MG63 (cell line): ENCODE measurements at regions not wholly inside any gene's neighbourhood (a gene's known extent, or its start where the extent isn't known, plus 50 kb on each side); places are given as distances from the start of the nearest gene placed in this dataset.
A peak's percentile ranks its signal among the peaks of the same experiment; 100 is the strongest.

ENCODE experiments used
- DNase-seq: peaks from one replicate; pipeline ENCODE4 v3.0.0-alpha.2; 2020
- H3K27me3 ChIP-seq: fragments of 250-450 bp; sonication (Bioruptor Pico); 2 replicates; pipeline ENCODE4 v1.5.1; 2020; ENCODE audit warnings: mild to moderate bottlenecking, moderate library complexity
- H3K36me3 ChIP-seq: fragments of 250-450 bp; sonication (Bioruptor Pico); 2 replicates; pipeline ENCODE4 v1.5.1; 2020; ENCODE audit warnings: mild to moderate bottlenecking, moderate library complexity
- H3K4me3 ChIP-seq: fragments of 250-450 bp; sonication (Bioruptor Pico); 2 replicates; pipeline ENCODE4 v1.5.1; 2020; ENCODE audit warnings: mild to moderate bottlenecking, moderate library complexity
- H3K9me3 ChIP-seq: fragments of 250-450 bp; sonication (Bioruptor Pico); 2 replicates; pipeline ENCODE4 v1.5.1; 2020; ENCODE audit warnings: mild to moderate bottlenecking, moderate library complexity

DNA sequence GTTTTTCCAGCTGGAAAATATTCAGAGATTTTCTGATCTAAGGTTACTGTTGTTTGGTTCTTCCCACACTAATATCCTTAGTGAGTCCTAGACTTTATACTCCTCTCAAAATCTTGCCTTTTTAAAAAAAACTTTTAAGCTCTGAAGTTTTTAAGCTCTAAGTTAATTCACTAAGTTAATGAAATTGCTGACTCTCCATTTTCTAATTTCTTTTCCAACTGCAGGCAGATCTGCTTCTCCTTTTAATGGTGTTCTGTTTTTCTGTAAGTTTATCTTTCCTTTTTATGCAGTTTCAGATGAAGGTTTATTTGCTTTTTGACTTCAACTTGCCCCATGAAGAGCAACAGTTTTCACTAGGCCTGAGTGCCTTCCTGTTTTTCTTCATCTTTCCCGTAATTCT, 125.8 kb upstream of the ARHGAP42 start:
- Histone ChIP-seq H3K36me3 (no peaks in the 10 kb centered on the region), H3K4me3 (no peak overlapping the region), H3K9me3 (no peaks in the 10 kb centered on the region), H3K27me3 (no peaks in the 10 kb centered on the region)
- no peak for DNase-seq

DNA sequence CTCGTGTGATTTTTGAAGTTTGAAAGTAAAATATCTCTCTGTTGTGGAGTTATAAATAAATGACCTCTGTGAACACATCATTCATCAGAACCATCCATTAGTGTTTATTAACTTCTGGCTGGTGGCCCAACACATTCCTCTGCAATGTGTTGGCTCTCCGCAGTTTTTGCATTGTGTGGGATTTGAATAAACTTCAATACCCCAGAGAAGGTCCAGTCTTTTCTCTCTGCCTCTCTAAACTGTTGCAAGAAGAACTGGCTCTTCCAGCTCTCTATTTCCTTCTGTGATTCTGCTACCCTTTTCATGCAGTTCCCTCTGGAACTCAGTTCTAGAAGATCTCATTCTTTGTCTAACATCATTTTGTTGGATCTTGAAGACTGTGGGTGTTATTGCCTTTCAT, 125.0 kb upstream of the ARHGAP42 start:
- H3K36me3 ChIP-seq, result no peaks in the 10 kb centered on the region
- peak; percentile 69 for DNase-seq
- no peaks in the 10 kb centered on the region for H3K27me3 ChIP-seq
- no peak overlapping the region for H3K4me3 ChIP-seq
- H3K9me3 ChIP-seq, result no peaks in the 10 kb centered on the region

DNA sequence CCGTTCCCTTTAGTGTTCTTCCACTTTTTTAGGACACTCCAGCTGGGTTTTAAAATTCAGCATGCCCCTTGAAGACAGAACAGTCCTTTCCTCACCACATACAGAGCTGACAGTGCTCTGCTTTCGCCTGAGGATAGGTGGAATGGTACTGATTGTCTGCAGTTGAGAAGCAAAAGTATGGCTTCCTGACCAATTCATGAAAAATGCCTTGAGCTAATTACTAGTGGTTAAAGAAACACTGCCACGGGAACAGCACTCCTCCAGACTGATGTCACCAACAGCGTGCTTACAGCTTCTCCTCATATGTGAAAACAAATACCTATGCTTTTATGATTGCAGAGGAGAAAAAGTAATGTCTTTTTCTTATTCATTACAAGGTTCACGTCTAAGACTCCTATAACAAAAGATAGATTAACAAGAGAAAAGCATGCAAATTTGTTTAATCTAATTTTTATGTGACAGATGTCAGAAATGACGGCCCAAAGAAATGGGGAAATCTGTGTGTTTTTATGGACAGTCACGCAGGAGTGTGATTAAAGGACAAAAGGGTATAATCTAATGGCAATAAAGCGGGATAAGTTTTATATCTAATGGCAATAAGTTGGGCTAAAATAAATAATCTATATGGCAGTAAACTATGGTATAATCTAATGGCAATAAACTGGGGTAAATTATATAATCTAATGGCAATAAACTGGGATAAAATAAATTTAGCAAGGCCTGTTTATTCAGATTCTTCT, 123.4 kb upstream of the ARHGAP42 start:
- no peaks in the 10 kb centered on the region for H3K36me3 ChIP-seq
- no peak for DNase-seq
- H3K27me3 ChIP-seq, result no peaks in the 10 kb centered on the region
- H3K4me3 ChIP-seq, result no peak overlapping the region
- H3K9me3 ChIP-seq, result no peaks in the 10 kb centered on the region

DNA sequence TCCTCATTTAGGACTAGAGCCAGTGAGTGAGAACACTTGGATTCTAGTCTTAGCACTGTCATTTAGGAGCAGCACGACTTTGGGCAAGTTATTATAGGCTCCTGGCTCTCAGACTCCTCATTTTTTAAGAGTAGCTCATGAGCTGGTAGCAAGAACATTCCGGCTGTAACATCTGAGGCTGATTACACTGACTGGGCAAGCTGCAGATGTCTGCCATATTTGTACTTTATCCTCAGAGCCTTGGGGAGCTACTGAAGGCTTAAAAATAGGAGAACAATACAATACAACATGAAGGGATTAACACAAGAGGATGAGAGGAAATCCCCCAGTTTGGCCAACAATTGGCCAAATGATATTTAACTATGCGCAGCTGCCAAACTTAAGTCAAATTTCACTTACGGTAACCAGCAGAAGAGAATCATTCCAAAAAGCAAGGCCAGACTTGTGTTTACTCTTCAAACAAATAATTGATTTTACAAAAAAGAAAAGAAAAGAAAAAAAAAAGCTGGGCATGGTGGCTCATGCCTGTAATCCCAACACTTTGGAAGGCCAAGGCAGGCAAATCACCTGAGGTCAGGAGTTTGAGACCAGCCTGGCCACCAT, 113.1 kb upstream of the ARHGAP42 start:
- Histone ChIP-seq H3K4me3 (no peak overlapping the region), H3K27me3 (no peaks in the 10 kb centered on the region), H3K9me3 (no peaks in the 10 kb centered on the region), H3K36me3 (no peaks in the 10 kb centered on the region)
- no peak for DNase-seq

DNA sequence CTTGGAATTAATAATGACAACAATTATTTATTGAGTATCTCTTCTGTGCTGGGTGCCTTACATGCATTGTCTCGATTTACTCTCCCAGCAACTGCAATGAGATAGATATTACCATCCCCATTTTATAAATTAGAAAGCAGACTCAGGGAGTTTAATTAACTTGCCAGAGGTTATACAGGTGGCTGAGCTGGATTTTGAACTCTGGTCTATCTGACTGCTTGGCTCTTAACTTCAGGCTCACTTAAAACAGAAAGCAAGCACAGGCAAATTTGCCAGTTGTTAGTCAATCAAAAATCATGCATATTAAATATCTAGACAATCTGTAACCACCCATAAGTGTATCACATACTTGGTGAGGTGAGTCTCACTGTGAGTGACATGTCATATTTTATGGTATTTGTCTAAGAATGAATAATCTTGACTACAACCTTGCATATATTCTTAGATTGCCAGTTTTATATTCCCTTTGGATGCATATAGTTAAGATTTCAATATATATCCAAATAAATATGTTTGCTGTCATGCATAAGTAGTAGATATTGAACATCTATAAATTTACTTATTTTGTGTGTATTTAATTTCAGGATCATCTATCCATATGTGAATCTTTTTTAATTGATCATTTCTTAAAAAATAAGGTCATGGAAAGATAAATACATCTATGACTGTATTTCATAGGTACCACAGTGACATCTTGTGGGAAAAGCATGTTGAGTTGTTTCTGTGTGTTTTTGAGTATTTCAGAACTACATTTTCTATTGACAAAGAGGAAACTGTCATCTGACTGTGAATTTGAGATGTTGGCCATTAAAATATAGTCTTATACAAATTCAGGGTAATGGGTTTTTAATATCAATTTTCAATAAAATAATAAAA, 112.0 kb upstream of the ARHGAP42 start:
- DNase-seq, result no peak
- Histone ChIP-seq H3K36me3 (no peaks in the 10 kb centered on the region), H3K4me3 (no peak overlapping the region), H3K9me3 (no peaks in the 10 kb centered on the region), H3K27me3 (no peaks in the 10 kb centered on the region)

DNA sequence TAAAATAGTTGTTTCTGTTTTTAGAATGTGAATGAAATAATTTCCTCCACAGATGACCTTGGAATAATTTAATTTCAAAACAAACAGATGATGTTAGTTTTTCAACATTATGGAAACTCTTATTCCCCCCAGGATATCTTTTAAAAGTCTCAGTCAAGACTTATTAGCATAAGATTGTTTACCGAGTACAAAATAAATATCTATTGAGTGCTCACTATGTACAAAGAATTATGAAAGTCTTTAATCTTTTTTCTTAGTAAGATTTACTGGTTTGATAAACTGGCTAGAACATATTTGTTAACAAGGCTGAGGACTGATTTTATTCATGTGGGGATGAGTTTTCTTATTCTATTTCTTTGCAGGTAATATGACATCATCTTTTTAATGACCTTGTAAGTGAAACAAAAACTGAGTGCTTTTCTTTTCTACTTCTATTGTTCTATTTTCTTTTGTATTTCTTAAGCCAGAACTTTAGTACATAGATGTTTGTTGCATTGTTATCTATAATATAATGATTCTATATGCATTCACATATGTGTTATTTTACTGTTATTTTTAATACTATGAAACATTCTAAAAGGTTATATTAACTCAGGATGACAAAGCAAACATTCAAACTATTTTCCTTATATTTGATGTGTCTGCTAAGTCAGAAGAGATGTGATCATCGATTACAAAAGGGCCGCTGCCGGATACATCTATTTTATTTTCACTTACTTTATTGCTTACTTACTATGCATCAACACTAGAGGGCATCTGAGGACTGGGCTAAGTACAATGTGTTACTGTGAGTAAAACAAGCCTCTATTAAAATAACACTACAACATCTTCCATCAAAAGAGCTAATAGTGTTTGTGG, 111.0 kb upstream of the ARHGAP42 start:
- no peak for DNase-seq
- H3K9me3 ChIP-seq, result no peaks in the 10 kb centered on the region

DNA sequence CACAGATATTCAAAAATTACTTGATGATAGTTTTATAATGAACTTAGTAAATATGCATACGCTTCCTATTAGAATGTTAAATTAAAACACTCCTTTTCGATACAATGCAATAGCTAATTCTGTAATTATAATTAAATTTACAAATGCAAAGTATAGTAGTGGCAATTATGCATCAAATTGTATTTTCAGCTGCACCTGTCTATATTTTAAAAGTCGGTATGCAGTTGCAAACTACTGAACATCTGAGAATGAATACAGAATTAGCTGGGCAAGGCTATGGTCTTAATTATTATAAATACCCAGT, 110.4 kb upstream of the ARHGAP42 start:
- Histone ChIP-seq H3K9me3 (no peaks in the 10 kb centered on the region), H3K4me3 (no peak overlapping the region), H3K27me3 (no peaks in the 10 kb centered on the region), H3K36me3 (no peaks in the 10 kb centered on the region)
- no peak for DNase-seq

More for the DNA sequence above, 111.0 kb upstream of the ARHGAP42 start:
- no peak overlapping the region for H3K4me3 ChIP-seq
- no peaks in the 10 kb centered on the region for H3K27me3 ChIP-seq
- no peaks in the 10 kb centered on the region for H3K36me3 ChIP-seq

DNA sequence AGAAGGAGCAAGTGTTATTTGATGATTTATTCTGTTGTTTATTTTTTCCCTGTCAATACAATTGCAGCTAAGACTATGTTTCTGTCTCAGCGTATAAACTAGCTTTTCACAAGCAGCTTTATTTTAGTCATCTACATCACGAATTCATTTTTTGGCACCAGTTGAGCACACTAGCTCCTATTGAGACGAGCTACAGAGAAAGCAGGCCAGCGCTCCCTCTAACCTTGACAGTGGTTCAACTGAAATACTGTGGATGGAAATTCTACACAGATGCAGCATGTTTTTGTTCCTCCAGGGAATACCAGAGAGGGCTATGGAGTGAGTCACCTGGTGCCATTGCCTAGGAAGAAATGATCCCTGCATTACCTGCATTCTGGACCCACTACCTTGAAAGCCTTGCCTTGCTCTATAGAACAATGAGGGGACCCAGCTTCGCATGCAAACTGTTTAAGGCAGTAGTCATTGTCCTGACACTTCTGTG, 108.2 kb upstream of the ARHGAP42 start:
- Histone ChIP-seq H3K27me3 (no peaks in the 10 kb centered on the region), H3K36me3 (no peaks in the 10 kb centered on the region), H3K4me3 (no peak overlapping the region), H3K9me3 (no peaks in the 10 kb centered on the region)
- no peak for DNase-seq

DNA sequence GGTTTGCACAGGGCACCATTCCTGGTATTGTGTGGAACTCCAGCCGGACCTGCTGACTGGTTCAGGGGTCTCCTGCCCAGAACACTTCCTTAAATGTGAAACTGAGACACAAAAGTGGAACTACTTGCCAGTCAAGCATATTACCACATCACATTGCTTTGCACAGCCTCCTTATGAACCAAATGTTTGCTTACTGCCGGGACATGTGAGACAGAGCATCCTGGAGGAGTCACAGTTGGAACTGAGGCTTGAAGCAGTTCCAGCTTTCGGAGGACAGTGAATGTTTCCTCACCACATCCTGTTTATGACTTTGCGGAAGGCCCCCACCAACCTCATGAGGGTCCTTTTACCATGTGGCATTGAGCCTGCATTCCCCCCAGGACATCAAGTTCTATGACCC, 105.8 kb upstream of the ARHGAP42 start:
- H3K4me3 ChIP-seq, result no peak overlapping the region
- no peaks in the 10 kb centered on the region for H3K27me3 ChIP-seq
- no peak for DNase-seq
- H3K9me3 ChIP-seq, result no peaks in the 10 kb centered on the region
- no peaks in the 10 kb centered on the region for H3K36me3 ChIP-seq

DNA sequence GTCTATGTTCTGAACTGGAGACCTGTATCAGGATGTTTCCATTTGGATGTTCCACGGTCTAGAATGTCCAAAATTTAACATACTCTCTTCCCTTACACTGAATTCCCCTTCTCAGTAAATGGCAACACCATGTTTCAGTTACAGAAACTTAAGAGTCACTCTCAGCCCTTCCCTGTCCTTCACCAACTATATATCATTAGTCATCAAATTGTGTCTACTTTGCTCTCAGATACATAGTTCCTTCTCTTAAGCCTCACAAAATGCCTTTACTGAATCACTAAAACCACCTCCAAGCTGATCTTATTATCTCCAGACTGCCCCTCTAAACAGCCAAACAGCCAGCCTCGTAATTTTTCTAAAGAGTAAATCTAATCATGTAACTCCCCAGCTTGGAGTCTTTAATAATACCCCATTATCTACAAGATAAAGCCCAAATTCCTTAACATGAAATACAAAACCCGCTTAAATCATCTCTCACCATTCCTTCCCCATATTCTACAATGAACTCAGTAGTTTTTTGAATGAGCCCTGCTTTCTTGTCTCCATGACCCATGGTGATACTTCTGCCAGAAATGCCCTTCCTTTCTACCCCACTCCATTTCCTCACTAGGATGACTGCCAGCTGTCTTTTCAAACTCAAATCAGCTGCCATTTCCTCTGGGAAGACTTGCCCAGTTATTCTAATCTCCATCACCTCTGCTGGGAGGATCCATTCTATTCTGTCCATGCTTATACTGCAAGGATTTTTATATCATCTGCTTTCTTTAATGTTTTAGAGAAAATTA, 102.7 kb upstream of the ARHGAP42 start:
- Histone ChIP-seq H3K27me3 (no peaks in the 10 kb centered on the region), H3K9me3 (no peaks in the 10 kb centered on the region), H3K4me3 (no peak overlapping the region), H3K36me3 (no peaks in the 10 kb centered on the region)
- DNase-seq, result no peak

DNA sequence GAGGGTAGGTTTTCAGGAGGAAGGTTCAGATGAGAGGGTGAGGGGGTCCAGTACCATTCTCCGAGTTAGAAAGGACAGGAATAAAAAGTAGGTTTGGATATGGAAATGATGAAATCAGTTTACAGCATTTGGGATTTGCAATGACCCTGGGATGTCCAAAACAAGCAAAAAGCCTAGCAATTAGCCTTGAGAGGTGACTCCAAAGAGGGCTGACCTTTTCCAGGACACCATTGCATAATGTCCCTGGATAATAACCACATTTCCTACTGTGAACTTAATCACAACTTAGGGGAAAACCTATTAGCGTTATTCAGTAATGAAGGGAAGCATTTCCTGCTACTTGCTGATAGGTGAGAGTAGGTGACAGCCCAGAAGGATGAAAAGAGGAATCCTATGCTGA, 101.4 kb upstream of the ARHGAP42 start:
- no peak for DNase-seq
- Histone ChIP-seq H3K4me3 (no peak overlapping the region), H3K27me3 (no peaks in the 10 kb centered on the region; the same call in 1 of the 2 replicates), H3K36me3 (no peaks in the 10 kb centered on the region), H3K9me3 (no peaks in the 10 kb centered on the region)

DNA sequence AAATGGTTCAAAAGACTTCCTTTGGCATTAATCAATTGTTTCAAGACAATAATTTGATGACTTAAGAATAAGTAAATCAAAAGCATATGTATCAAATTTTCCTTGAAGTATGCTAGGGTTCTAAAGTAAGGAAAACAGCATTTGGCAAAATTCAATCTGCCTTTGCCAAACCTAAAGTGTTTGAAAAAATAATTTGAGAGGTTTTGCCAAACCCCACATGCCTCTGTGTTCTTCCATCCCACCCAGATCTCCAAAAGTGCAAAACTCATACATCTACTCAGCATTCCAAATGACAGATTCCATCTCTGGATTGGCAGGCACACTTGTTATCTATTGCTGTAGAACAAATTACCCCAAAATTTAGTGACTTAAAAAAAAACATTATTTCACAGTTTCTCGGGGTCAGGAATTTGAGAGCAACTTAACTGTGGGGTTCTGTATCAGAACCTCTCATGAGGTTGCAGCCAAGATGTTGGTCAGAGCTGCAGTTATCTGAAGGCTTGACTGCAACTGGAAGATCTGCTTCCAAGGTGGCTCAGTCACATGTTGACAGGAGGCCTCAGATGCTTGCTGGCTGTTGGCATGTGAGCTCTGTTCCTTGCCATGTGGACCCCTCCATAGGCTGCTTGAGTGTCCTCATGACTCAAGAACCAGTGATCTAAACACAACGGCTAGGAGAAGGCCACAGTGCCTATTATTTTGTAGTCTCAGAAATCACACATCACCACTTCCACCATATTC, 100.6 kb upstream of the ARHGAP42 start:
- no peaks in the 10 kb centered on the region for H3K9me3 ChIP-seq
- H3K4me3 ChIP-seq, result no peak overlapping the region
- no peak for DNase-seq
- no peaks in the 10 kb centered on the region for H3K36me3 ChIP-seq
- H3K27me3 ChIP-seq, result no peaks in the 10 kb centered on the region; the same call in 1 of the 2 replicates

DNA sequence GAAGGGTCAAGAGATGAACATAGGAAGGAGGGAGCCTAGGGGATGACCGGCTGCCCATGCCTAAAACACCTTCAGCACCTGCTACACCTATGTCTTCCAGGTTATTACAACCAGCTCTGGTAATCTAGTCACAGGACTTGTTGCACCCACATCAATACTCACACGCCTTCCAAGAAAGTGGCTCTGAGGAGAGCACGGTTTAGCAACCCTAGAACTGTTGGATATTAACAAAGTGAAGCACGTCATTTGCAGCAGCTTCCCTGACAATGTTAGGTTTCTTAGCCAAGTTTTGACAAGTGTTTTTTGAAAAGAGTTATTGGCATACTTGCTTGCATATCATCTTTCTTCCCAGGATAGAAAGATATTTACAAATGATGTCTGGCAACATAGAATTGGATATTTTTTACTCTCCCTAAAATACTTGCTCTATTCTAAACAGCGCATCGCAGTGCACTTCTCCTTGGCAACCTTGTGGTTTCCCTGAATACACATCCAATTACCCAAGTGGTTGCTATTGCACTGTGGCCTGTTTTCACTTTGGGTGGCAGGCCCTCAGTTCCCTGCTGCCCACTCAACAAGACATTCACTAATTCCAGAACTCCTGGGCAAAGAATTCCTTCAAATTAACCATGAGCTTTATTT, 94.3 kb upstream of the ARHGAP42 start:
- DNase-seq, result no peak
- no peaks in the 10 kb centered on the region for H3K9me3 ChIP-seq
- H3K4me3 ChIP-seq, result no peak overlapping the region
- no peaks in the 10 kb centered on the region for H3K36me3 ChIP-seq
- H3K27me3 ChIP-seq, result no peaks in the 10 kb centered on the region; the same call in 1 of the 2 replicates

DNA sequence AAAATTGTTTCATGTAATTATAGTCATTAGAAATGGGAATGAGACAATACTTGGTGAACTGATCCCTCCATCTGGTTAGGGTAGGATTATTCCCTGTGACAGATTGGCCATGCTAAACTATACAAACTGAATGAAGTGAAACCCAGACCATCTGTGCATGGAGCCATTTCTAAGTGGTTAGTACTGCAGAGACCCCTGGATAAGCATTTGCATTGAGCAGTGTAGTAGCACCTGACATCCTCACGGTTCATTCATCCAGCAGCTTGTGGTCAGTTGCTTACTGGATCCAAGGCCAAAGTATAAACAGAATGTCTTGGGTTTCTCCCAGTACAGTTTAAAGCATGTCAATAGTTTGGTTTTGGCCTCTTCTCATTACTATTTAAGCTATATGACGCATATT, 93.8 kb upstream of the ARHGAP42 start:
- DNase-seq, result no peak
- no peaks in the 10 kb centered on the region for H3K36me3 ChIP-seq
- H3K4me3 ChIP-seq, result no peak overlapping the region
- no peaks in the 10 kb centered on the region; the same call in 1 of the 2 replicates for H3K27me3 ChIP-seq
- no peaks in the 10 kb centered on the region for H3K9me3 ChIP-seq

DNA sequence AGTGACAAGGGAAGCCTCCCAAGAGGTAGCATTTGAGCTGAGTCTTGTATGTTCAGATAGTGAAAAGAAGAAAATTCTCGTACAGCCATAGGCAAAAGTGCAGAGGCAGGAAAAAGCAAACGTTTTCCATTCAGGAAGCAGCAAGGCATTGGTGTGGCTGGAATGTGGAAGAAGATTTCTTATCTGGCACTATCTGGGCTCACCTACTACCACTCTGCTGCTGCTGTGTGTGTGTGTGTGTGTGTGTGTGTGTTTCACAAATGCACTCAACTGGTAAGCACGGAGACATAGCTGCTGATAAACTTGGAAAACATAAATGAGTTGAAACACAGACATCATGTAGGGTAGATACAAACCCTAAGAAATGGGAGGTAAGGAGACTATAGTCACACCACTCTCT, 92.8 kb upstream of the ARHGAP42 start:
- DNase-seq, result no peak
- Histone ChIP-seq H3K27me3 (no peaks in the 10 kb centered on the region; the same call in 1 of the 2 replicates), H3K9me3 (no peaks in the 10 kb centered on the region), H3K36me3 (no peaks in the 10 kb centered on the region), H3K4me3 (no peak overlapping the region)
